Panc1 (cell line): ENCODE measurements at regions not wholly inside any gene's neighbourhood (a gene's known extent, or its start where the extent isn't known, plus 50 kb on each side); places are given as distances from the start of the nearest gene placed in this dataset.

Experiments
- ATAC-seq: fragments of 200-7000 bp; cut with Tn5 transposase; 2 replicates; pipeline ENCODE4 v1.9.1; 2020; ENCODE audit warnings: mild to moderate bottlenecking, moderate library complexity
- BruUV-seq: library from RNA; stranded (reverse); fragments of 400-500 nt; replicated peaks from 2 replicates; lab custom pipeline; 2021; lab: Mats Ljungman, UMichigan
- CTCF ChIA-PET: fragments of 300-600 bp; sonication (Branson Sonifier 250); formaldehyde crosslinking; loops from one replicate; lab custom pipeline; 2022; ENCODE audit warnings: antibody characterized with exemption; lab: Charles Lee
- POLR2A ChIA-PET: fragments of 300-600 bp; sonication (Branson Sonifier 250); formaldehyde crosslinking; loops from one replicate; lab custom pipeline; 2022; ENCODE audit warnings: antibody characterized with exemption; lab: Charles Lee
- DNase-seq: peaks from one replicate; pipeline ENCODE4 v3.0.0-alpha.2; 2010; ENCODE audit warnings: low read depth, low spot score
- H3K27ac ChIP-seq: 2 replicates; pipeline ENCODE4 v1.5.1; 2011; ENCODE audit warnings: mild to moderate bottlenecking, low read length, inconsistent platforms
- H3K27me3 ChIP-seq: fragments of 200-500 bp; sonication (Bioruptor generic); 2 replicates; pipeline ENCODE4 v1.6.0; 2014; ENCODE audit warnings: low read length, inconsistent platforms; ENCODE audit not compliant: control insufficient read depth, insufficient read depth
- H3K36me3 ChIP-seq: fragments of 200-500 bp; sonication (Bioruptor generic); 2 replicates; pipeline ENCODE4 v1.5.1; 2014; ENCODE audit warnings: inconsistent platforms, mild to moderate bottlenecking, low read length, moderate library complexity; ENCODE audit not compliant: control insufficient read depth, insufficient read depth
- H3K4me1 ChIP-seq: 2 replicates; pipeline ENCODE4 v1.5.1; 2011; ENCODE audit warnings: inconsistent platforms, mild to moderate bottlenecking, low read length, moderate library complexity; ENCODE audit not compliant: control insufficient read depth, insufficient read depth
- H3K4me3 ChIP-seq, 2 experiments: 2 replicates each; pipeline ENCODE4 v1.5.1; 2011 to 2012; ENCODE audit warnings: low read depth in 2 of 2, low read length in 2 of 2, mild to moderate bottlenecking in 2 of 2, inconsistent platforms in 1 of 2, moderate library complexity in 1 of 2
- H3K9me3 ChIP-seq: fragments of 200-500 bp; sonication (Bioruptor generic); 2 replicates; pipeline ENCODE4 v1.5.1; 2014; ENCODE audit warnings: low read depth, mild to moderate bottlenecking, inconsistent platforms, low read length, moderate library complexity; ENCODE audit not compliant: control insufficient read depth, insufficient read depth
- POLR2AphosphoS5 ChIP-seq: IDR thresholded peaks from 2 replicates; pipeline ENCODE4 v1.6.1; 2012; ENCODE audit warnings: mild to moderate bottlenecking, low read depth, low read length, moderate library complexity
- SIN3A ChIP-seq: IDR thresholded peaks from 2 replicates; pipeline ENCODE4 v1.6.1; 2012; ENCODE audit warnings: low read depth, mild to moderate bottlenecking, low read length, moderate library complexity, borderline replicate concordance; ENCODE audit not compliant: insufficient read depth
- TCF7L2 ChIP-seq: IDR thresholded peaks from 2 replicates; pipeline ENCODE4 v1.6.1; 2011; ENCODE audit warnings: mild to moderate bottlenecking, low read depth, low read length, inconsistent platforms
- in situ Hi-C: cut with HindIII; loops from 2 replicates; pipeline ENCODE4 v1.10.0; 2016; ENCODE audit warnings: low sequenced_read_pairs, low pct_unique_long_range_greater_than_20kb
- intact Hi-C: fragments of 100-400 bp; cut with micrococcal nuclease; formaldehyde crosslinking; loops from one replicate; pipeline ENCODE4 v1.10.0; 2022; ENCODE audit not compliant: unreplicated experiment
- TF ChIP-seq, protein P1 (sequence below), 2 experiments: IDR thresholded peaks; 2 replicates each; pipeline ENCODE4 v1.6.1; 2011 to 2012; ENCODE audit warnings: low read depth in 2 of 2, control low read depth in 1 of 2, low read length in 1 of 2, mild to moderate bottlenecking in 1 of 2, moderate library complexity in 1 of 2; ENCODE audit not compliant: insufficient read depth in 1 of 2
- TF ChIP-seq, protein P2 (sequence below): fragments of 450-650 bp; IDR thresholded peaks from 2 replicates; pipeline ENCODE4 v1.5.1; 2017; ENCODE audit warnings: mild to moderate bottlenecking

DNA sequence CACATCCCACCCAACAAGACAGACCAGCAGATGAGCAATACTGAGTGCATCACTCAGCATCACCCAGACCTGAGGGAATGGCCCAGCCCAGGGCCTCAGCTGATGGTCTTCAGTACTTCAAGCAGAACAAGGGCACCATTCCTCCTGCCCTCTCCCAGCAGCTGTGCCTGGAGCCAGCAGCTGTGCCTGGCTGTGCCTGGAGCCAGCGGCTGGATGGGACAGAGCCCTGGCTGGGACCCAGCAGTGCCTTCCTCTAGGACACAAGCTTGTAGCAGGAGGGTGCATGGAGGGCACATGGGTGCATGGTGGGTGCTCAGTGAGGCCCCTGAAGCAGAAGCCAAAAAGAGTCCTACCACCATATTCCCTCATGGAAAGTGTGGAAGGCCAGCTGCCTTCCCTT, 583.8 kb downstream of the NPHP4 start:
- no peaks in the 10 kb centered on the region for H3K36me3 ChIP-seq
- H3K4me1 ChIP-seq = no peaks in the 10 kb centered on the region
- no peak overlapping the region for H3K27ac ChIP-seq
- POLR2A ChIA-PET = no interaction called here
- no peak overlapping the region for H3K4me3 ChIP-seq
- in situ Hi-C loops (no loop called here), intact Hi-C loops (no loop called here)
- no TSS peak for BruUV-seq
- no peak for TF ChIP-seq POLR2AphosphoS5
- TF ChIP-seq, protein P1, sequence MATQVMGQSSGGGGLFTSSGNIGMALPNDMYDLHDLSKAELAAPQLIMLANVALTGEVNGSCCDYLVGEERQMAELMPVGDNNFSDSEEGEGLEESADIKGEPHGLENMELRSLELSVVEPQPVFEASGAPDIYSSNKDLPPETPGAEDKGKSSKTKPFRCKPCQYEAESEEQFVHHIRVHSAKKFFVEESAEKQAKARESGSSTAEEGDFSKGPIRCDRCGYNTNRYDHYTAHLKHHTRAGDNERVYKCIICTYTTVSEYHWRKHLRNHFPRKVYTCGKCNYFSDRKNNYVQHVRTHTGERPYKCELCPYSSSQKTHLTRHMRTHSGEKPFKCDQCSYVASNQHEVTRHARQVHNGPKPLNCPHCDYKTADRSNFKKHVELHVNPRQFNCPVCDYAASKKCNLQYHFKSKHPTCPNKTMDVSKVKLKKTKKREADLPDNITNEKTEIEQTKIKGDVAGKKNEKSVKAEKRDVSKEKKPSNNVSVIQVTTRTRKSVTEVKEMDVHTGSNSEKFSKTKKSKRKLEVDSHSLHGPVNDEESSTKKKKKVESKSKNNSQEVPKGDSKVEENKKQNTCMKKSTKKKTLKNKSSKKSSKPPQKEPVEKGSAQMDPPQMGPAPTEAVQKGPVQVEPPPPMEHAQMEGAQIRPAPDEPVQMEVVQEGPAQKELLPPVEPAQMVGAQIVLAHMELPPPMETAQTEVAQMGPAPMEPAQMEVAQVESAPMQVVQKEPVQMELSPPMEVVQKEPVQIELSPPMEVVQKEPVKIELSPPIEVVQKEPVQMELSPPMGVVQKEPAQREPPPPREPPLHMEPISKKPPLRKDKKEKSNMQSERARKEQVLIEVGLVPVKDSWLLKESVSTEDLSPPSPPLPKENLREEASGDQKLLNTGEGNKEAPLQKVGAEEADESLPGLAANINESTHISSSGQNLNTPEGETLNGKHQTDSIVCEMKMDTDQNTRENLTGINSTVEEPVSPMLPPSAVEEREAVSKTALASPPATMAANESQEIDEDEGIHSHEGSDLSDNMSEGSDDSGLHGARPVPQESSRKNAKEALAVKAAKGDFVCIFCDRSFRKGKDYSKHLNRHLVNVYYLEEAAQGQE (IDR thresholded peaks at IDR 0.05; ENCODE audit: insufficient read depth in 1 of 2, low read depth in 2 of 2, low read length in 1 of 2) = no peak
- no peak for TF ChIP-seq SIN3A
- TF ChIP-seq TCF7L2 = no peak
- TF ChIP-seq, protein P2, sequence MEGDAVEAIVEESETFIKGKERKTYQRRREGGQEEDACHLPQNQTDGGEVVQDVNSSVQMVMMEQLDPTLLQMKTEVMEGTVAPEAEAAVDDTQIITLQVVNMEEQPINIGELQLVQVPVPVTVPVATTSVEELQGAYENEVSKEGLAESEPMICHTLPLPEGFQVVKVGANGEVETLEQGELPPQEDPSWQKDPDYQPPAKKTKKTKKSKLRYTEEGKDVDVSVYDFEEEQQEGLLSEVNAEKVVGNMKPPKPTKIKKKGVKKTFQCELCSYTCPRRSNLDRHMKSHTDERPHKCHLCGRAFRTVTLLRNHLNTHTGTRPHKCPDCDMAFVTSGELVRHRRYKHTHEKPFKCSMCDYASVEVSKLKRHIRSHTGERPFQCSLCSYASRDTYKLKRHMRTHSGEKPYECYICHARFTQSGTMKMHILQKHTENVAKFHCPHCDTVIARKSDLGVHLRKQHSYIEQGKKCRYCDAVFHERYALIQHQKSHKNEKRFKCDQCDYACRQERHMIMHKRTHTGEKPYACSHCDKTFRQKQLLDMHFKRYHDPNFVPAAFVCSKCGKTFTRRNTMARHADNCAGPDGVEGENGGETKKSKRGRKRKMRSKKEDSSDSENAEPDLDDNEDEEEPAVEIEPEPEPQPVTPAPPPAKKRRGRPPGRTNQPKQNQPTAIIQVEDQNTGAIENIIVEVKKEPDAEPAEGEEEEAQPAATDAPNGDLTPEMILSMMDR = no peak
- CTCF ChIA-PET = interaction anchor here (0.6 kb wide), 1 partner anchor 43 kb away, joined by 4 read pairs; no protein-coding TSS in a partner anchor
- ATAC-seq (no peak), DNase-seq (no peak)
- H3K9me3 ChIP-seq = no peaks in the 10 kb centered on the region
- H3K27me3 ChIP-seq = no peaks in the 10 kb centered on the region

DNA sequence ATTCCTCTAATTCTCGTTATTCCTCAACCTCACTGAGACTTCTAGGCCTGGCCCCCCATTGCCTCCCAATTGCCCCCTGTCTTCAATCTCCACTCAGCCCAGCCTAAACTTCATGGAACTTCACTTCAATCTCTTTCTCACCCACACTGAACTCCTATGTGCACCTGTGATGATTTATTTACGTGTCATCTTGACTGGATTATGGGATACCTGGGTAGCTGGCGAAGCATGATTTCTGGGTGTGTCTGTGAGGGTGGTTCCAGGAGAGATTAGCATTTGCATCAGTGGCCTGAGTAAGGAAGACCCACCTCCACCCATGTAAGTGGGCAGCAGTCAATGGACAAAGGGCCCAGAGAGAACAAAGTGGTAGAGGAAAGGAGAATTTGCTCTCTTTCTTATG, 587.0 kb downstream of the NPHP4 start:
- in situ Hi-C loops (no loop called here), intact Hi-C loops (no loop called here)
- no peaks in the 10 kb centered on the region for H3K4me1 ChIP-seq
- no peak overlapping the region for H3K27ac ChIP-seq
- no peak overlapping the region for H3K4me3 ChIP-seq
- no TSS peak for BruUV-seq
- ChIA-PET CTCF (no interaction called here), POLR2A (no interaction called here)
- no peaks in the 10 kb centered on the region for H3K27me3 ChIP-seq
- no peak for TF ChIP-seq TCF7L2
- TF ChIP-seq, protein P1 (IDR thresholded peaks at IDR 0.05; ENCODE audit: insufficient read depth in 1 of 2, low read depth in 2 of 2, low read length in 1 of 2) = no peak
- TF ChIP-seq, protein P2 = no peak
- no peak for TF ChIP-seq SIN3A
- no peak for TF ChIP-seq POLR2AphosphoS5
- no peaks in the 10 kb centered on the region for H3K36me3 ChIP-seq
- ATAC-seq (no peak), DNase-seq (no peak)
- no peaks in the 10 kb centered on the region for H3K9me3 ChIP-seq
